ENCODE measurements at regions not wholly inside any gene's neighbourhood (a gene's known extent, or its start where the extent isn't known, plus 50 kb on each side); places are given as distances from the start of the nearest gene placed in this dataset.
"Not testable (repeated sequence)": the region's sequence is repeated elsewhere in the genome, so short reads cannot be mapped to it uniquely, and the experiment has no call there.

DNA sequence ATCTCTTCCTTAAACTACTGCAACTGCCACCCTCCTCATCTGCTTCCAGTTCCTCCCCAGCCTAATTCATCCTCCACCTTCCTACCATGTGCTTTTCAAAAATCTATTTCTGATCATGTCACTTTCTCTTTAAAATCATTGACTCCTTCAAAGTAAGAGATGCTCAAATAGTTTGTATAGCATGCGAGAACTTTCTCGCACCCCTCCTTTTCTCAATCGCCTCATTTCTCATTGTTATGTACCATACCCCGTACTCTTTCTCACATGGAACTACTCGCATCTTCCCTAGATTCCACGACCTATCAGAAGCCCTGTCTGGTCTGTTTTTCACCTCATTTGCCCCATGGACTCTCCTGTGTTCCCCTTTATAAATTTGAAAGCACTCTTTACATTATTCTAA, 238.2 kb downstream of the NRIP1 start:
- no peak for DNase-seq (ENCODE audit: low spot score)

DNA sequence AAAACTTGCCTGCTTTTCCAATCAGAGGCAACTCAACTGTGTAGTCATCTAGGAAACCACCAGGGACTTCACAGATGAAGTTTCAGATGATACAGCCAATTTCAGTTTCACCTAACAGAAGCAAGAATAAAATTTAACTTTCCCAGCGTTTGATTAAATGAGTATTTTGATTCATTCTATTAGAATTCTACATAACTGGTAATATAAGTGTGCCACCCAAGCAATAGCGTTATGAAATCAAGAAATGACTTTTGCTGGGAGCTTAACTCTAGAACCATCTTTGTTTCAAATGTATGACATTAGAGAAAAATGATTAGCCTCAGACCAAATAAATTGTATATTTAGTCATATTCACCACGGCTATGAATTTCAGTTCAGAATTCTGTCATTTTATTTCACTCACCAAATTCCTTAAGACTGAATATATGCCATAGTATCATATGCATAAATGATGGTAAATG, 239.3 kb downstream of the NRIP1 start:
- no peak for DNase-seq (ENCODE audit: low spot score)

DNA sequence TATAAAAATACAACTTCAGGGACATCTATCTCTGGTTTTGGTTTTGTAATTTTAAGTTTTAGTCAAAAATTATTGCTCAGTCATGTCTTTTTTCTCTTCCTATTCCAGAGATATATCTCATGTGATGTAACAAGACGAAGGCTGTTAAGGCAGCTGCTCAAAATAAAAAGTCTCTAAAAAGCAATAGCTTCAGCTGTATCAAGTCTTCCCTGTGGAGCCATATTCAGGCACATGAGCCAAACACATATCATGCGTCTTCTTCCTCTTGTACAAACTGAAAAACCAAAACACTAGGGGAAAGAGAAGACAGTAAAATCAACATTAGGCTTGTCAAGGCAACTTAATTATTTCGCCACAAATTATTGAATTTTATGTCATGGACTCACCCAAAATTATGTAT, 240.7 kb downstream of the NRIP1 start:
- DNase-seq (ENCODE audit: low spot score): no peak

GRCh38 chr21:14817311-14817710, 247.5 kb downstream of the NRIP1 start:
- DNase-seq (ENCODE audit: low spot score): no peak

- no peak for DNase-seq (ENCODE audit: low spot score)
These were observed 249.8 kb downstream of the NRIP1 start for GRCh38 chr21:14814991-14815390.

DNA sequence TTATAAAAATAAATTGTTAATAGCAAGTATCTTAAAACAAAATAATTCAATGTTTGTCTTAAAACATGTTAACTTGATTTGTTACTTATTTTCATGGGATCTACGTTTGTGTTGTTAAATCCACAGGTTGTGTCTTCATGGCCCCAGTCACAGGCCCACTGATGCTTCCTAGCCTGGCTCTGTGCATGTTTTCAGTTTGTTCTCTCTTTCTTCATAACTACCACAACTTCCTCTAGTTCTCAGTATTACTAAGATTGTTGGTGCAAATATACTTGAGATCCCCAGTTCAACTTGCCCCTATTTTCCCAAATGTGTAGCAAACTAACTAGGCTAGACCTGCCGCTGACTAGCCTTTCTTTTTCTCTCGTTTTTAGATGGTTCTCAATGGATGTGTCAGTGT, 250.5 kb downstream of the NRIP1 start:
- no peak for DNase-seq (ENCODE audit: low spot score)

GRCh38 chr21:14804170-14804569, 258.1 kb upstream of the SAMSN1 start:
- not testable (repeated sequence) for DNase-seq (ENCODE audit: low spot score)

GRCh38 chr21:14797543-14797942, 251.4 kb upstream of the SAMSN1 start:
- DNase-seq (ENCODE audit: low spot score): no peak

GRCh38 chr21:14787312-14787711, 241.2 kb upstream of the SAMSN1 start:
- no peak for DNase-seq (ENCODE audit: low spot score)

- no peak for DNase-seq (ENCODE audit: low spot score)
These were observed 239.6 kb upstream of the SAMSN1 start for GRCh38 chr21:14785679-14786078.

DNA sequence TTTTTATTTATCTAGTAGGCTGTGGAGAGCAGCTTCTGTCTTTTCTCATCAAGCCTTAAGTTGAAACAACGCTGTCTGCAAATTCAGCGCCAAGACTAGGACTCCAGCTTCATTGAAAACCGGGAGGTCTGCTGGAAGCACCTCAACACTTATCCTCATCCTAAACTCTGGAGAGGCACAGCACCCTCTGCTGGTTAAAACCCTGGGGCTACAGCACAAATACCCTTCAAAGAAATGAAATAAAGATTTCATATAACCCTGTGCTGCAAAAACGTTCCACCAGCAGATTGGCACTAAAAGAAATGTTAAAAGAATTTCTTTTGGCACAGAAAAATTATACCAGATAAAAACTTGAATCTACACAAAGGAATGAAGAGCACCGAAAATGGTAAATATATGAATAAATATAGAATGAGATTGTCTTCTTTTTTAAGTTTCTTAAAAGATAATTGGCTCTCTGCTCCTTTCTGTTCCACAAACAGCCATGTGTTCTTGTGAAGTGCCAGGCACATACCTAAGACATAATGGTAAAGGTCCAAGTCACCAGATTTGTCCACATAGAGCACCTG, 227.7 kb upstream of the SAMSN1 start:
- DNase-seq (ENCODE audit: low spot score): peak; percentile 4

DNA sequence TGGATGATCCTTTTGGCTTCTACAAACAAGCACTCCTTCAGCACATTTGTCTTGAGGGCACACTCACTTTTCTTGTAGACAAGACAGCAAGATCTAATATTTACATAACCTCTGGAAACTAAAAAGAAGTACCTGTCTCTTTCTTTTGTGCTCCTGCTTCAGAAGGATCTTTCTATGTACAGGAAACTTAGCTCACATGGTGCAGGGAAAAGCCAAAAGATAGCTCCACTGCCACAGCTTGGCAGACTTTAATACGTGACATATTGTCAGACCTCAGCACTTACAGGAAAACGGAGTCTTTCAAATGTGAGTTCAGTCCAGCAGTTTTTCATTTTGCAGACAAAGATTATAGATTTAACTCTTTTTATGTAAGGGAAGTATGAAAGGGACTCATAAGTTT, 225.5 kb upstream of the SAMSN1 start:
- DNase-seq (ENCODE audit: low spot score): no peak

GRCh38 chr21:14768042-14768441, 221.9 kb upstream of the SAMSN1 start:
- DNase-seq (ENCODE audit: low spot score): no peak

DNA sequence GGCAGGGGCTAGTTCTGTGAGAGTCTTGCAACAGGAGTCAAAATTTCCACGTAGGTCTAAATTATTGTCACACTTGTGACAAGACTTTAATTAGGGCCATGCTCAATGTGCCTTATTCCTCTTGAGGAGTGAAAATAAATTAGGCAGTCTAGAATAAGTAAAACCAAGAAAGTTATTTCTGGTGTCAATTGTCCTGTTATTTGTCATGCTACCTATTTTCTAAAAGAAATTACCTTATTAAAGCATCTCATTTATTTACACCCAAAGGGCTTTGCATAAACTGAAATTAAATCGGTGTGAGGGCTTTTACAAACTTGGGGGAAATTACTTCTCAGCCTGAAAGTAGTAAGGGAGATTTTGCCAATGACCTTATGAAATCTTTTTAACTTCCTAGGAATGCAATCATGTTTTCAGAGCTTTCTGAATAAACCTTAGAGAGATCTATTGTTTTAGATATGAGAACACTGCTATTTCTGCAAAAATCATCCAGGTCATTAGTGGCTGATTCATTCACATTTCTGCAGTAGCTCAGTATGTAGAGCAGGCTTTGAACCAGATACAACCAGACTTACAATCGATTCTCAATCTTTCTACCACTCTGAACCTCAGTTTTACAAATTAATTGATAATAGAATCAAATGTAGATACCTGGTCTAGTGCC, 221.2 kb upstream of the SAMSN1 start:
- DNase-seq (ENCODE audit: low spot score): no peak

GRCh38 chr21:14766241-14766640, 220.1 kb upstream of the SAMSN1 start:
- no peak for DNase-seq (ENCODE audit: low spot score)

- DNase-seq (ENCODE audit: low spot score): no peak
These were observed 217.6 kb upstream of the SAMSN1 start for GRCh38 chr21:14763695-14764064.

DNA sequence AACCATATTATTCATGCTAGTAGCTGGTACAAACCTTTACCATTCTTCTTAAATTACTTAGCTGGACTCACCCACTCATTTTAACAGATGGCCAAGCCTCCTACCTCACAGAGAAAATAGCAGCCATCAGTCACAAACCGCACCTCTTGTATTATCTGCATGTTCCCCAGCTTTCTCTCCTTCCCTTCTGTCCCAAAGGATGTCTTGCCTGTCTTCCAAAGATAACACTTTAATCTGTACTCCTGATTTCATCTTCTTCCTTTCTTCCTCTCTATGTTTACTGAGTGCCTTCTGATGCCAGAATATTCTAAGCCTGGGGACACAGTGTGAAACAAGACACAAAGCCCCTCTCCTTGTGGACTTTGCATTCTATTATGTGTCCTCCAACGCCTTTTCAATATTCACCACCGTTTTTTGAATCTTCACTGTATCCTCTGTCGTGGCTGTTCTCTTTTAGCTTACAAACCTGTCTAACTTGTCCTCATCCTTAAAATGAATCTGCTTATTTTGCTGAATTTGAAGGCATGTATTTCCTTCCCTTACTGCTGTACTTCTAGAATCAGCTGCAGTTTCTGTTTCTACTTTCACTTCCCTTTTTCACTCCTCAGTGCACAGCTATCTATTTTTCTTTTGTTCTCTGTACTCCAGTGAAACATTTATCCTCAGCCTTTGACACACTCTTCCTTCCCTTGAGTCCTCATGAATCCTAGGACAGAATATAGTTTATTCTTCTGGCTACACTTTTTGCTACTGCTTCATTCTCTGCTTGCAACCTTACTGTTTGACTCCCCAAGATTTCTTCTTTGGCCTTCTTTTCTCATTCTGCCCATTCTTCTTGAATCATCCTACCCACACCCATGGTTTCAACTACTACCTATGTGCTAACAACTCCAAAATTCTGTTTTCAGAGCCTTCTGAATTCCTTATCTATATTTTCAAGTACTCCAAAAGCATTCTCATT, 216.9 kb upstream of the SAMSN1 start:
- DNase-seq (ENCODE audit: low spot score): no peak

- DNase-seq (ENCODE audit: low spot score): no peak
These were observed 216.2 kb upstream of the SAMSN1 start for GRCh38 chr21:14762327-14762726.

GRCh38 chr21:14759285-14759684, 213.2 kb upstream of the SAMSN1 start:
- DNase-seq (ENCODE audit: low spot score): no peak

- DNase-seq (ENCODE audit: low spot score): no peak
These were observed 212.7 kb upstream of the SAMSN1 start for GRCh38 chr21:14758849-14759248.

- no peak for DNase-seq (ENCODE audit: low spot score)
These were observed 211.6 kb upstream of the SAMSN1 start for GRCh38 chr21:14757533-14758327.

- DNase-seq (ENCODE audit: low spot score): no peak
These were observed 209.0 kb upstream of the SAMSN1 start for GRCh38 chr21:14755086-14755485.
